Peyer's patch (tissue), 4 donors: ENCODE measurements at regions not wholly inside any gene's neighbourhood (a gene's known extent, or its start where the extent isn't known, plus 50 kb on each side); places are given as distances from the start of the nearest gene placed in this dataset.

ENCODE experiments used
- DNase-seq, 3 donors: peaks; one replicate each; pipeline ENCODE4 v3.0.0-alpha.2; 2017 to 2019
- H3K27ac ChIP-seq, 4 donors: fragments of 200-600 bp; sonication (generic); one replicate each; pipeline ENCODE4 v1.5.1; 2016 to 2019
- H3K27me3 ChIP-seq, 2 donors: fragments of 200-600 bp; sonication (generic); one replicate each; pipeline ENCODE4 v1.5.1; 2019
- H3K36me3 ChIP-seq, 3 donors: fragments of 200-600 bp; sonication (generic); one replicate each; pipeline ENCODE4 v1.5.1; 2016 to 2019
- H3K4me1 ChIP-seq, 4 donors: fragments of 200-600 bp; sonication (generic); one replicate each; pipeline ENCODE4 v1.5.1; 2016 to 2019
- H3K4me3 ChIP-seq, 4 donors: fragments of 200-600 bp; sonication (generic); 1 replicate in 3 of 4; 2 replicates in 1 of 4; pipeline ENCODE4 v1.5.1; 2016 to 2019; ENCODE audit warnings: mild to moderate bottlenecking in 1 of 4
- H3K9me3 ChIP-seq, 4 donors: fragments of 200-600 bp; sonication (generic); one replicate each; pipeline ENCODE4 v1.5.1; 2016 to 2019; ENCODE audit warnings: mild to moderate bottlenecking in 1 of 4
- CTCF ChIP-seq, 6 experiments: fragments of 450-650 bp in 4 of 6; fragments of 200-600 bp in 2 of 6; sonication (generic) in 1 of 6; IDR thresholded peaks; one replicate each; pipeline ENCODE4 v1.5.1; 2017 to 2019; ENCODE audit warnings: antibody characterized with exemption in 6 of 6, mild to moderate bottlenecking in 3 of 6, moderate library complexity in 1 of 6
- POLR2A ChIP-seq, 2 donors: fragments of 450-650 bp; IDR thresholded peaks; one replicate each; pipeline ENCODE4 v1.5.1; 2017; ENCODE audit warnings: antibody characterized with exemption in 2 of 2, mild to moderate bottlenecking in 2 of 2, moderate library complexity in 2 of 2

- no peak overlapping the region for H3K4me3 ChIP-seq
- no peaks in the 10 kb centered on the region for H3K27me3 ChIP-seq
- H3K9me3 ChIP-seq = peaks cover 0 to 6% (median 0%) of the 10 kb centered on the region in 4 donors
- no peaks in the 10 kb centered on the region for H3K36me3 ChIP-seq
- no peaks in the 10 kb centered on the region for H3K4me1 ChIP-seq
- TF ChIP-seq POLR2A (IDR thresholded peaks at IDR 0.05) (no peak), CTCF (IDR thresholded peaks at IDR 0.05) (no peak)
- no peak overlapping the region for H3K27ac ChIP-seq
- no peak for DNase-seq
Observed at GRCh38 chr14:84806622-84807021, 723.3 kb upstream of the FLRT2 start.

DNA sequence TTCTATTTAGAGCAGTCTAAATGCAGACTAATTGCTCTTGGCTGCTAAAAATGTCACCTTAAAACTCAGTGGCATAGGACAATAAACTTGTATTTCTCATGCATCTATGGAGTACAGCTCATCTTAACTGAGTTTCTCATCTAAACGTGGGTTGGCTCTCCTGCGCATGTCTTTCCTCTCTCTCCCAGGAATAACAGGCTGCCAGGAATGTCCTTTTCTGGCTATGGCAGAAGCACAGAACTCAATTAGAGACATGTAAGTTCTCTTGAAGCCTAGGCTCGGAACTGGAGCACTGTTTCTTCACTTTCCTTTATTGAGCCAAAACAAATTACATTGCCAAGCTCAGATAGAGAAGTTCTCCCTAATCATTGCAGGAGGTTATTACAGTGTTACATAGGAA lies 722.3 kb upstream of the FLRT2 start:
- H3K27me3 ChIP-seq = no peaks in the 10 kb centered on the region
- no peak overlapping the region for H3K4me3 ChIP-seq
- no peak for DNase-seq
- peaks cover 0 to 6% (median 0%) of the 10 kb centered on the region in 4 donors for H3K9me3 ChIP-seq
- no peaks in the 10 kb centered on the region for H3K4me1 ChIP-seq
- no peaks in the 10 kb centered on the region for H3K36me3 ChIP-seq
- no peak overlapping the region for H3K27ac ChIP-seq
- TF ChIP-seq CTCF (IDR thresholded peaks at IDR 0.05) = no peak
- TF ChIP-seq POLR2A (IDR thresholded peaks at IDR 0.05) = no peak

DNA sequence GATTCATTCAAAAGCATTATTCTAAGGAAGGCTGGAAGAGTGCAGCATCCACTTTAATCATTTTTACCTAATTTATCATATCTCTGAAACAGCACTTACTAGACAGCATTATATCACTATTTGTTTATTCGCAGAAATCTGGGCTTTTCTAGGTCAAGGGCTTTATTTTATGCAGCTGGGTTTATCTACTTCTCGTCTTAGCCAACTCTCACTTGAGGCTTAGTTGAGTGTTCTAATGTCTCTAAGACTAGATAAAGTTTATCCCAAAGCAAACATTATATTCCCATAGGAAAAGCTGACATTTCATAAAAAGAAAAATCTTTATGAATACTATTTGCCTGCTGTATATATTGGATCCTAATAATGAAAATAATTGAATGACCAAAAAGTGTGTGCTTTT lies 720.8 kb upstream of the FLRT2 start:
- Histone ChIP-seq H3K4me3 (no peak overlapping the region), H3K27ac (no peak overlapping the region), H3K27me3 (no peaks in the 10 kb centered on the region), H3K9me3 (peaks cover 0 to 6% (median 0%) of the 10 kb centered on the region in 4 donors), H3K36me3 (no peaks in the 10 kb centered on the region), H3K4me1 (no peaks in the 10 kb centered on the region)
- no peak for DNase-seq
- no peak for TF ChIP-seq POLR2A (IDR thresholded peaks at IDR 0.05)
- TF ChIP-seq CTCF (IDR thresholded peaks at IDR 0.05) = no peak

- Histone ChIP-seq H3K9me3 (no peaks in the 10 kb centered on the region), H3K27me3 (no peaks in the 10 kb centered on the region), H3K27ac (no peak overlapping the region), H3K36me3 (no peaks in the 10 kb centered on the region), H3K4me1 (no peaks in the 10 kb centered on the region), H3K4me3 (no peak overlapping the region)
- TF ChIP-seq CTCF (IDR thresholded peaks at IDR 0.05) (no peak), POLR2A (IDR thresholded peaks at IDR 0.05) (no peak)
- DNase-seq = no peak
Observed at GRCh38 chr14:84814391-84814790, 715.6 kb upstream of the FLRT2 start.

GRCh38 chr14:84819528-84819927 lies 710.4 kb upstream of the FLRT2 start:
- Histone ChIP-seq H3K27ac (no peak overlapping the region), H3K9me3 (no peaks in the 10 kb centered on the region), H3K36me3 (no peaks in the 10 kb centered on the region), H3K4me3 (no peak overlapping the region), H3K4me1 (no peaks in the 10 kb centered on the region), H3K27me3 (no peaks in the 10 kb centered on the region)
- no peak for TF ChIP-seq POLR2A (IDR thresholded peaks at IDR 0.05)
- TF ChIP-seq CTCF (IDR thresholded peaks at IDR 0.05) = no peak
- DNase-seq = no peak
